ENCODE measurements at regions not wholly inside any gene's neighbourhood (a gene's known extent, or its start where the extent isn't known, plus 50 kb on each side); places are given as distances from the start of the nearest gene placed in this dataset.

GRCh38 chr17:13725288-13725990 is 123.7 kb upstream of the HS3ST3A1 start:
- Mint-ChIP-seq H3K27me3 (no peaks in the 10 kb centered on the region), H3K4me1 (ENCODE audit: low read depth) (no peaks in the 10 kb centered on the region), H3K27ac (no peak overlapping the region), H3K9me3 (peaks cover 8% of the 10 kb centered on the region), H3K4me3 (no peak overlapping the region), H3K36me3 (ENCODE audit: low read depth) (no peaks in the 10 kb centered on the region)
- intact Hi-C loops (cut with micrococcal nuclease), result no loop called here

- H3K27me3 Mint-ChIP-seq, result peaks cover 2% of the 10 kb centered on the region
- peaks cover 19% of the 10 kb centered on the region for H3K9me3 Mint-ChIP-seq
- no peaks in the 10 kb centered on the region for H3K36me3 Mint-ChIP-seq (ENCODE audit: low read depth)
- no peaks in the 10 kb centered on the region for H3K4me1 Mint-ChIP-seq (ENCODE audit: low read depth)
- H3K27ac Mint-ChIP-seq, result no peak overlapping the region
- intact Hi-C loops (cut with micrococcal nuclease), result no loop called here
- H3K4me3 Mint-ChIP-seq, result no peak overlapping the region
These were observed 125.9 kb upstream of the HS3ST3A1 start for GRCh38 chr17:13727441-13728171.

- intact Hi-C loops (cut with micrococcal nuclease), result no loop called here
- no peak overlapping the region for H3K4me3 Mint-ChIP-seq
- H3K27me3 Mint-ChIP-seq, result peaks cover 2% of the 10 kb centered on the region
- H3K36me3 Mint-ChIP-seq (ENCODE audit: low read depth), result no peaks in the 10 kb centered on the region
- no peaks in the 10 kb centered on the region for H3K4me1 Mint-ChIP-seq (ENCODE audit: low read depth)
- peaks cover 26% of the 10 kb centered on the region for H3K9me3 Mint-ChIP-seq
- no peak overlapping the region for H3K27ac Mint-ChIP-seq
These were observed 127.1 kb upstream of the HS3ST3A1 start for GRCh38 chr17:13728781-13729180.

GRCh38 chr17:13729466-13730134 is 127.9 kb upstream of the HS3ST3A1 start:
- intact Hi-C loops (cut with micrococcal nuclease), result no loop called here
- Mint-ChIP-seq H3K4me1 (ENCODE audit: low read depth) (no peaks in the 10 kb centered on the region), H3K4me3 (no peak overlapping the region)

GRCh38 chr17:13734880-13735279 is 133.2 kb upstream of the HS3ST3A1 start:
- no peak overlapping the region for H3K4me3 Mint-ChIP-seq
- H3K36me3 Mint-ChIP-seq (ENCODE audit: low read depth), result no peaks in the 10 kb centered on the region
- H3K9me3 Mint-ChIP-seq, result peaks cover 27% of the 10 kb centered on the region
- peaks cover 7% of the 10 kb centered on the region for H3K4me1 Mint-ChIP-seq (ENCODE audit: low read depth)
- intact Hi-C loops (cut with micrococcal nuclease), result no loop called here
- H3K27me3 Mint-ChIP-seq, result peaks cover 2% of the 10 kb centered on the region
- H3K27ac Mint-ChIP-seq, result no peak overlapping the region

More at GRCh38 chr17:13729466-13730134, 127.9 kb upstream of the HS3ST3A1 start:
- Mint-ChIP-seq H3K9me3 (peaks cover 34% of the 10 kb centered on the region), H3K36me3 (ENCODE audit: low read depth) (no peaks in the 10 kb centered on the region), H3K27ac (no peak overlapping the region), H3K27me3 (peaks cover 2% of the 10 kb centered on the region)

- intact Hi-C loops (cut with micrococcal nuclease), result no loop called here
- Mint-ChIP-seq H3K36me3 (ENCODE audit: low read depth) (no peaks in the 10 kb centered on the region), H3K27ac (no peak overlapping the region), H3K9me3 (peaks cover 27% of the 10 kb centered on the region), H3K4me1 (ENCODE audit: low read depth) (peaks cover 7% of the 10 kb centered on the region), H3K27me3 (peaks cover 3% of the 10 kb centered on the region), H3K4me3 (no peak overlapping the region)
These were observed 133.7 kb upstream of the HS3ST3A1 start for GRCh38 chr17:13735444-13735843.

GRCh38 chr17:13735861-13736260 is 134.1 kb upstream of the HS3ST3A1 start:
- Mint-ChIP-seq H3K27me3 (peaks cover 3% of the 10 kb centered on the region), H3K36me3 (ENCODE audit: low read depth) (no peaks in the 10 kb centered on the region), H3K27ac (no peak overlapping the region), H3K4me1 (ENCODE audit: low read depth) (peaks cover 7% of the 10 kb centered on the region), H3K4me3 (no peak overlapping the region), H3K9me3 (peaks cover 25% of the 10 kb centered on the region)
- intact Hi-C loops (cut with micrococcal nuclease), result no loop called here

- H3K9me3 Mint-ChIP-seq, result peaks cover 18% of the 10 kb centered on the region
- no peak overlapping the region for H3K27ac Mint-ChIP-seq
- H3K4me3 Mint-ChIP-seq, result no peak overlapping the region
- peaks cover 7% of the 10 kb centered on the region for H3K4me1 Mint-ChIP-seq (ENCODE audit: low read depth)
- H3K36me3 Mint-ChIP-seq (ENCODE audit: low read depth), result no peaks in the 10 kb centered on the region
- intact Hi-C loops (cut with micrococcal nuclease), result no loop called here
- peaks cover 2% of the 10 kb centered on the region for H3K27me3 Mint-ChIP-seq
These were observed 135.2 kb upstream of the HS3ST3A1 start for GRCh38 chr17:13736916-13737315.

GRCh38 chr17:13740686-13741085 is 139.0 kb upstream of the HS3ST3A1 start:
- no peaks in the 10 kb centered on the region for H3K36me3 Mint-ChIP-seq (ENCODE audit: low read depth)
- H3K27me3 Mint-ChIP-seq, result peaks cover 20% of the 10 kb centered on the region
- intact Hi-C loops (cut with micrococcal nuclease), result no loop called here
- H3K4me3 Mint-ChIP-seq, result no peak overlapping the region
- H3K4me1 Mint-ChIP-seq (ENCODE audit: low read depth), result no peaks in the 10 kb centered on the region
- H3K9me3 Mint-ChIP-seq, result peaks cover 8% of the 10 kb centered on the region
- H3K27ac Mint-ChIP-seq, result no peak overlapping the region

GRCh38 chr17:13741744-13742143 is 140.0 kb upstream of the HS3ST3A1 start:
- intact Hi-C loops (cut with micrococcal nuclease), result no loop called here
- Mint-ChIP-seq H3K4me3 (no peak overlapping the region), H3K9me3 (peaks cover 9% of the 10 kb centered on the region), H3K27me3 (peaks cover 20% of the 10 kb centered on the region), H3K4me1 (ENCODE audit: low read depth) (no peaks in the 10 kb centered on the region), H3K27ac (no peak overlapping the region), H3K36me3 (ENCODE audit: low read depth) (no peaks in the 10 kb centered on the region)

- H3K27ac Mint-ChIP-seq, result no peak overlapping the region
- intact Hi-C loops (cut with micrococcal nuclease), result no loop called here
- peaks cover 25% of the 10 kb centered on the region for H3K27me3 Mint-ChIP-seq
- no peak overlapping the region for H3K4me3 Mint-ChIP-seq
- no peaks in the 10 kb centered on the region for H3K36me3 Mint-ChIP-seq (ENCODE audit: low read depth)
- peaks cover 9% of the 10 kb centered on the region for H3K9me3 Mint-ChIP-seq
- H3K4me1 Mint-ChIP-seq (ENCODE audit: low read depth), result no peaks in the 10 kb centered on the region
These were observed 142.2 kb upstream of the HS3ST3A1 start for GRCh38 chr17:13743906-13744305.

- Mint-ChIP-seq H3K36me3 (ENCODE audit: low read depth) (no peaks in the 10 kb centered on the region), H3K4me1 (ENCODE audit: low read depth) (no peaks in the 10 kb centered on the region), H3K4me3 (no peak overlapping the region), H3K27me3 (peaks cover 32% of the 10 kb centered on the region), H3K9me3 (peaks cover 9% of the 10 kb centered on the region), H3K27ac (no peak overlapping the region)
- intact Hi-C loops (cut with micrococcal nuclease), result no loop called here
These were observed 144.7 kb upstream of the HS3ST3A1 start for GRCh38 chr17:13746404-13746803.

GRCh38 chr17:13749166-13749890 is 147.6 kb upstream of the HS3ST3A1 start:
- Mint-ChIP-seq H3K4me1 (ENCODE audit: low read depth) (no peaks in the 10 kb centered on the region), H3K27me3 (peaks cover 27% of the 10 kb centered on the region), H3K36me3 (ENCODE audit: low read depth) (no peaks in the 10 kb centered on the region), H3K9me3 (peaks cover 9% of the 10 kb centered on the region), H3K4me3 (no peak overlapping the region), H3K27ac (no peak overlapping the region)
- intact Hi-C loops (cut with micrococcal nuclease), result no loop called here

GRCh38 chr17:13749891-13750235 is 148.1 kb upstream of the HS3ST3A1 start:
- Mint-ChIP-seq H3K4me1 (ENCODE audit: low read depth) (no peaks in the 10 kb centered on the region), H3K27me3 (peaks cover 25% of the 10 kb centered on the region), H3K9me3 (peaks cover 9% of the 10 kb centered on the region), H3K4me3 (no peak overlapping the region), H3K36me3 (ENCODE audit: low read depth) (no peaks in the 10 kb centered on the region), H3K27ac (no peak overlapping the region)
- intact Hi-C loops (cut with micrococcal nuclease), result no loop called here

Measured in dendritic cell treated with granulocyte-macrophage colony-stimulating factor and Interleukin-4, amounts not matched to agents 40 ng/mL and 50 ng/mL, for 4 days (primary cell).